ENCODE measurements at regions not wholly inside any gene's neighbourhood (a gene's known extent, or its start where the extent isn't known, plus 50 kb on each side); places are given as distances from the start of the nearest gene placed in this dataset.

GRCh38 chr11:110989428-110990133 is 255.9 kb upstream of the POU2AF2 start:
- H3K79me2 ChIP-seq (ENCODE audit: insufficient read depth, low read length): no peaks in the 10 kb centered on the region
- no peak overlapping the region for H3K4me3 ChIP-seq (ENCODE audit: insufficient read depth, low read length, poor library complexity, severe bottlenecking)
- no peaks in the 10 kb centered on the region for H3K9me2 ChIP-seq (replicated peaks; ENCODE audit: insufficient read depth, low read length)
- H2AFZ ChIP-seq (ENCODE audit: low read depth, low read length, severe bottlenecking): no peak overlapping the region
- no peak for TF ChIP-seq EZH2phosphoT487 (conservative IDR thresholded peaks at IDR 0.05; ENCODE audit: low read length)
- no peak for TF ChIP-seq CTCF (IDR thresholded peaks at IDR 0.05; ENCODE audit: insufficient read depth, low read length, poor library complexity, severe bottlenecking)
- H3K4me2 ChIP-seq (ENCODE audit: low read depth, low read length, poor library complexity, severe bottlenecking): no peak overlapping the region
- no peaks in the 10 kb centered on the region for H4K20me1 ChIP-seq (ENCODE audit: low read depth, low read length)
- H3K36me3 ChIP-seq (ENCODE audit: low read length): no peaks in the 10 kb centered on the region
- H3K9me3 ChIP-seq (ENCODE audit: insufficient read depth, low read length): no peaks in the 10 kb centered on the region
- no peak overlapping the region for H3K27ac ChIP-seq (ENCODE audit: low read depth, low read length)
- H3K9ac ChIP-seq (ENCODE audit: low read length): no peak overlapping the region
- no peaks in the 10 kb centered on the region for H3F3A ChIP-seq (ENCODE audit: insufficient read depth)
- no peaks in the 10 kb centered on the region for H3K27me3 ChIP-seq (ENCODE audit: low read length)

- no peaks in the 10 kb centered on the region for H4K20me1 ChIP-seq (ENCODE audit: low read depth, low read length)
- H3K9ac ChIP-seq (ENCODE audit: low read length): no peak overlapping the region
- no peak overlapping the region for H3K27ac ChIP-seq (ENCODE audit: low read depth, low read length)
Measured at GRCh38 chr11:110988671-110989070, 256.9 kb upstream of the POU2AF2 start.

GRCh38 chr11:110986016-110986415 is 259.5 kb upstream of the POU2AF2 start:
- Histone ChIP-seq H2AFZ (ENCODE audit: low read depth, low read length, severe bottlenecking) (no peak overlapping the region), H3F3A (ENCODE audit: insufficient read depth) (no peaks in the 10 kb centered on the region), H3K9me2 (replicated peaks; ENCODE audit: insufficient read depth, low read length) (no peaks in the 10 kb centered on the region), H3K4me3 (ENCODE audit: insufficient read depth, low read length, poor library complexity, severe bottlenecking) (no peak overlapping the region), H3K9ac (ENCODE audit: low read length) (no peak overlapping the region), H3K9me3 (ENCODE audit: insufficient read depth, low read length) (no peaks in the 10 kb centered on the region), H3K27me3 (ENCODE audit: low read length) (no peaks in the 10 kb centered on the region), H3K36me3 (ENCODE audit: low read length) (no peaks in the 10 kb centered on the region), H3K79me2 (ENCODE audit: insufficient read depth, low read length) (no peaks in the 10 kb centered on the region), H3K27ac (ENCODE audit: low read depth, low read length) (no peak overlapping the region), H3K4me2 (ENCODE audit: low read depth, low read length, poor library complexity, severe bottlenecking) (no peak overlapping the region), H4K20me1 (ENCODE audit: low read depth, low read length) (no peaks in the 10 kb centered on the region)
- TF ChIP-seq CTCF (IDR thresholded peaks at IDR 0.05; ENCODE audit: insufficient read depth, low read length, poor library complexity, severe bottlenecking): no peak
- TF ChIP-seq EZH2phosphoT487 (conservative IDR thresholded peaks at IDR 0.05; ENCODE audit: low read length): no peak

More at GRCh38 chr11:110988671-110989070, 256.9 kb upstream of the POU2AF2 start:
- Histone ChIP-seq H3K9me3 (ENCODE audit: insufficient read depth, low read length) (no peaks in the 10 kb centered on the region), H3K4me2 (ENCODE audit: low read depth, low read length, poor library complexity, severe bottlenecking) (no peak overlapping the region), H3K4me3 (ENCODE audit: insufficient read depth, low read length, poor library complexity, severe bottlenecking) (no peak overlapping the region), H3K9me2 (replicated peaks; ENCODE audit: insufficient read depth, low read length) (no peaks in the 10 kb centered on the region), H3K27me3 (ENCODE audit: low read length) (no peaks in the 10 kb centered on the region), H3F3A (ENCODE audit: insufficient read depth) (no peaks in the 10 kb centered on the region), H3K79me2 (ENCODE audit: insufficient read depth, low read length) (no peaks in the 10 kb centered on the region), H2AFZ (ENCODE audit: low read depth, low read length, severe bottlenecking) (no peak overlapping the region), H3K36me3 (ENCODE audit: low read length) (no peaks in the 10 kb centered on the region)
- TF ChIP-seq CTCF (IDR thresholded peaks at IDR 0.05; ENCODE audit: insufficient read depth, low read length, poor library complexity, severe bottlenecking): no peak
- TF ChIP-seq EZH2phosphoT487 (conservative IDR thresholded peaks at IDR 0.05; ENCODE audit: low read length): no peak
